HG03139 (cell line): ENCODE measurements at regions not wholly inside any gene's neighbourhood (a gene's known extent, or its start where the extent isn't known, plus 50 kb on each side); places are given as distances from the start of the nearest gene placed in this dataset.

Source experiments
- ATAC-seq: cut with Tn5 transposase; IDR thresholded peaks from one replicate; pipeline ENCODE4 v1.9.1; 2021; ENCODE audit not compliant: unreplicated experiment

DNA sequence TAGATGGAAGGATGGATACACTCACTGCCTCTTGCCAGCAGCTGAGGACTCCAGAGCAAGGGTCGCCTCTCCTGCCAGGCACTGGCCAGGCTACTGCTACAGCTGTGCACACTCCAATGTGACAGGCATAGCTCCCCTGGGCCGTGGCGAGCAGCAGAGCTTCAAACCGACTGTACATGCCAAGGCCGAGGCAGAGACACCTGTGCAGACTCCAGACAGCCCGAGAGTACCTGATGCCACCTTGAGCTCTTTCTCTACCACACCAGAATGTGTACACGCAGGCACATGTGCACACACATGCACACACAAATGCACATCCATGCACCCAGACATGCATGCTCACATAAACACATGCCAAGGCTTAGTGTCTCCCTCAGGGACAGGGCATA lies 508.3 kb upstream of the MYT1L start:
- no peak for ATAC-seq

DNA sequence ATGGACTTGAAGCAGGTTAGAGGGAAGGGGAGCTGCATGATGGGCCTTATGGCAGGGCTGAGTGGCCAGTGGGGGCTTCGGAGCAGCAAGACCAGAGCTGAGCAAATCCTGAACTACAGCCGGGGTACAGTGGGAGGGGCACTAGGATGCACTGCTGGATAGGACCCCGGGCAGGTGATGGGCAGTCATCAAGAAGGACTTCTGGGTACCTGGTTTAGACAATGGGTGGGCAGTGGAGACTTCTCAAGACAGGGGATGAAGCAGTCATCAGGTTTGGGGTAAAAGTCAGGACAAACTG lies 507.4 kb upstream of the MYT1L start:
- no peak for ATAC-seq

DNA sequence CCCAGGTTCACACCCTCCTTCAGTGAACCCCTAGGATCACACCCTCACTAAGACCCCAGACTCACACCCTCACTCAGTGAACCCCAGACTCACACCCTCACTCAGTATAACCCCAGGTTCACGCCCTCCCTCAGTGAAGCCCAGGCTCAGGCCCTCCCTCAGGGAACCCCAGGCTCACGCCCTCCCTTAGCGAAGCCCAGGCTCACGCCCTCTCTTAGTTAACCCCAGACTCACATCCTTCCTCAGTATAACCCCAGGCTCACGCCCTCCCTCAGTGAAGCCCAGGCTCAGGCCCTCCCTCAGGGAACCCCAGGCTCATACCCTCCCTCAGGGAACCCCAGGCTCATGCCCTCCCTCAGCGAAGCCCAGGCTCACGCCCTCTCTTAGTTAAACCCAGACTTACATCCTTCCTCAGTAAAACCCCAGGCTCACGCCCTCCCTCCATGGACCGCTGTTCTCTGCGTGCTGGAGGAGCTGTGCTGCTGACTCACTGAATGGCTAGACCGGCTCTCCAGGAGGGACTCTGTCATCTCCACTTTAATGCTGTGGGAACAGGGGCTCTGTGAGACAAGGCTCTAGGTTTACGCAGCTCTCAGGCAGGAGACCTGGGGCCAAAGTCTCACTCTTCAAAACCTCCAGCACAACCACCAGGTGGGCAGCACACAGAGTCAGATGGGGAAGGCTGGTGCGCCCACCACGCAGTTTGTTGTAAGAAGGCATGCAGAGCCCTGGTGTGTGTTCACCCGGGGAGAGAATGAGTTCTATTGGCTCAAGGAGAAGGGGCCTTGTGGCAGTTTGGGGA lies 506.9 kb upstream of the MYT1L start:
- ATAC-seq: no peak

DNA sequence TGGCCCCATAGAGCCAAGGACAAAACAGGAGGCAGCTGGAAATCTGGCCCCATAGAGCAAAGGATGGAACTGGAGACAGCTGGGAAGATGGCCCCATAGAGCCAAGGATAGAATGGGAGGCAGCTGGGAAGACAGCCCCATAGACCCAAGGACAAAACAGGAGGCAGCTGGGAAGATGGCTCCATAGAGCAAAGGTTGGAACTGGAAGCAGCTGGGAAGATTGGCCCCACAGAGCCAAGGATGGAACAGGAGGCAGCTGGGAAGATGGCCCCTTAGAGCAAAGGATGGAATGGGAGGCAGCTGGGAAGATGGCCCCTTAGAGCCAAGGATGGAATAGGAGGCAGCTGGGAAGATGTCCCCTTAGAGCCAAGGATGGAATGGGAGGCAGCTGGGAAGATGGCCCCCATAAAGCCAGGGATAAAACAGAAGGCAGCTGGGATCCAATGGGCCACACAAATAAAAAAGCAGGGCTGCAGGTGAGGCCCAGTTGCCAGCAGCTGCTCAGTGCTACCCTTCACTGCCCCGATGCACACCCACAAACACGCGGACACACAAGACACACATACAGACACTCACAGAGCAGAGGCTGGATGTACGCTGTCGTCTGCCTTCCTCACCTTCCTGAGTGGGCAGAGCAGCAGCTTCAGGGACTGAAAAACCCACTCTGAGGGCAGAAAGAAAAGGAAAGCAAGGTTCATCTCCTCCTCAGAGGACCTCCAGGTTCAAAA lies 505.4 kb upstream of the MYT1L start:
- ATAC-seq: no peak

DNA sequence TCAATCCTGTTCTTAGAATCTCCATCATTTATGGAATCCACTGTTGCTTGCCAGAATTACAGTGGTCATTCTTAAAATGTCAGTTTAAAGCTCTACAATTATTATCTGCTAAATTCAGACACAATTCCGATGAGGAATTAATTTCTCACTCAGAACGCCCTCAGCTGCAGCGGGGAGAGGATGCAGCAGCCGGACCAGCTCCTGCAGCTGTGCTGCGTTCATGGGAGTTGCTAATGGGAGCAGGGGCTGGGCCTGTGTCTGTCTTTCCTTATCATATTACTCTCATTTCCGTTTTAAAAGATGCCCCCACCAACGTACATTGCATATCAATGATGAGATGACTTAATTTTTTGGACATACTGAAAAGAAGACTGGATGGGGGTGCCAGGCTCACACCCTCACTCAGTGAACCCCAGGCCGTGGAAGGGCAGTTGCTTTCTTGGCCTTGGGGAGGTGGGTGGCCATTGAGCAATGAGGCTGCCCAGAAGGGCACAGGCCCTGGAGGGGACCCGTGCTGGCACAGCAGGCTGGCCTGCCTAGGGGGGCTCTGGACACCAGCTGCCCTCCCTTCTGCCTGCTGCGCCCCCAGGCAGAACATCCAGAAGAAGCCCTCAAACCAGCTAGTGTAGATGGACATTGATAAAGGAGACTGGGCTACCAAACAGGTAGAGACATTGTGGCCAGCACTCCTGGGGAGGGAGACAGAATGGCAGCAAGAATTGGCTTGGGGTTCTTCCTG lies 503.6 kb upstream of the MYT1L start:
- ATAC-seq: no peak

DNA sequence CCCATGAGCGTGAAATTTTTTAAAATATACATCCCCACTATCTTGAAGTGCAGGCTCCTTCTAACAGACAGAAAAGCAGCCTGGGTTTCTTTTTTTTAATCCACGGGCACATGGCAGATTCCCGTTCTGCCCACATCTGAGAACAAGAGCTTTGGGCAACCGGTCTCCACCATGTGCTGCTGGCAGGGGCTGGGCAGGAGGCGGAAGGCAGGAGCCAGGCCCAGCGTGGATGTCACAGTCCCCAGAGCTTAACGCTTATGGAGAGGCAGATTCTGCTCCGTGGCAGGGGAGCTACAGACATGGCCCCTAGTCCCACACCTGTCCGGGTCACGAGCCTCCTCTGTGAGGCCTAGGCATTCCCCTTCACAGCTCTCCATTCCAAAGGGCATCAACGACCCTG lies 503.0 kb upstream of the MYT1L start:
- no peak for ATAC-seq

DNA sequence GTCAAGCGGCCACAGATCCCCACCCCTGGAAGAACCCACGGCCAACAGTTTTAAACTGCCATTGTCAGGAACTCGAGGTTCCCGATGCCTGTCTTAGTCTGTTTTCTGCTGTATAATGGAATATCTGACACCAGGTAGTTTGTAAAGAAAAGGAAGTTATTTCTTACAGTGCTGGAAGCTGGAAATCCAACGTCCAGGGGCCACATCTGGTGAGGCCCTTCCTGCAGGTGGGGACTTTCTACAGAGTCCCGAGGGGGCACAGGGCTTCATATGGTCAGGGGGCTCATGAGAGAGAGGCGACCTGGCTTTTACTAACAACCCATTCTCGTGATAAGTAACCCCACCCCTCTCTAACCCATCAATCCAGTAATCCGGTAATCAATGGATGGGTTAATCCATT lies 501.6 kb upstream of the MYT1L start:
- ATAC-seq: no peak

DNA sequence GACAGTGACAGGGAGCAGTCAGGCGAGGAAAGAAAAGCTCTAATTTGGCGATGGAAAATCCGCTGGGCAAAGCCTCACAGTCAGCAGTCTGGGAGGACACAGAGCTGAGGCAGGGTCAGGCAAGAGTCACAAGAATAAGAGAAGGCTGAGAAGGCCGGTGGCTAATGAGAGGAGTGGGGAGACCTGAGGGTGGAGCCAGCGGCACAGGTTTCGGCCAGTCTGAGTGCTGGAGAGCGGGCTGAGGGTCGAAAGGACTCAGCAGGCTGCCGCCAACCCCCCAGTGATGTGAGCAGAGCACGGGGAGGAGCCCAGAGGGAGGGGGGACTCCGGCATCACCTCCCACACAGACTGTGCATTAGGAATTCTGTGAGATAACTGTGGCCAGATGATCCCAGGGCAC lies 500.6 kb upstream of the MYT1L start:
- ATAC-seq: no peak

DNA sequence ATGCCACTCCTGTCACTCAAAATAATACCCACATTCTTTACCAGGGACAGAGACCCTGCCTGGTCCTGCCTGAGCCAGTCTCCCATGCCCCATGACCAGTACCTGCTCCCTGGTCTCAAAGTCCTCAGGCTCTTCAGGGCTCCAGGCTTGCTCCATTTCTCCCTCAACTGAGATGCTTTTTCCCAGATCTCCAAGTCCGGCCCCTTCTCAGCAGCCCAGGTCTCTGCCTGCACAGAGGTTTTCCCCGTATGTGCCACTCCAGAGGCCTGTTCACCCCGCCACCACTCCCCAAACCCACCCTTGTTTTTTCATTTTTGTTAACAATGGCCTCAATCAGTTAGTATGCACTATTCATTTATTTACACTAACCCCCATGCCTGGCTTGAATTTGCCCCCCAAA lies 499.5 kb upstream of the MYT1L start:
- no peak for ATAC-seq

DNA sequence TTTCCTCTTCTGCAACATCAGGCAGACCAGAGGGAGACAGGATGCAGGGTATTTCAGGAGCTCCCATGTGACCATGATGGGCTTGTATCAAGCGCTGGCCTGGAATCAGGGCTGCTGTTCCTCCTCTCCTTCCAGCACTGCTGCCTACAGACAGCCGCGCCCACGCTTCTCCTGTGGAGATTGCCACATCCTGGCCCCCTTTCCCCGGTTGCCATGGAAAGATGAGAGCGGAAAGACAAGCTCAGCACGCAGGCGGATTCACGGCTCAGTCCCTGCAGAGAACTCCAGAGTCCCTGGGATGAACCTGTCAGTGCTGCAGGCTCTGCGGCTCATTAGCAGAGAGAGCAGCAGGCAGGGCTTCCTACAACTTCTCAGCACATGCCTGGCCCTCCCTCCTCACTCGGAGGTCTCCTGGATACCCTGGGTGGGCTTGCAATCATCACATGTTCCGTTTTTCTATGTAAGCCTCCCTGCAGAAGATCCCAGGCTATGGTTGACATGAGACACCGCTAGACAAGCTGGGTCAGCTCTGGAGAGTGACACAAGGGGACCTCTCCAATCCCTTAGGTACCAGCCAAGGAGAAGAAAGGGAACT lies 497.8 kb upstream of the MYT1L start:
- no peak for ATAC-seq

DNA sequence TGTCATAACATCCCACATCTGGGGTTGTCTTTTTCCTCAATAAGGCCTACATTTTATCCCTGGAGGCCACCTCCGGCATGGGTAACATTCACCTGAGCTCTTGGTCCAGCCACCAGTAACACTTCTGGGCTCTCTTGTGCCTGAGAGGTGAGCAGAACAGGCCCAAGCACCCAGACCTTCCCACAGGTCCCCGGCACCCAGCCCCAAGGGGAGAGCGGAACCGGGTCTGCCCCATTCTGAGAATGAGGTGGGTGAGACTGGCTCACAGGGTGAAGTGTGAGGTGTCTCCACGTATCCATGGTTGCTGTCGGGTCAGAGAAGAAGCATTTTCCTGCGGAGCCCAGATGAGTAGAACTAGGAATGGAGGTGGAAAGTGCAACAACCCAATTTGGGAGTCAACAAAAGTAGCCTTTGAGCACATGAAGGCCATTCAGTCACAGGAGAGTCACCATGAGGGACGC lies 496.7 kb upstream of the MYT1L start:
- no peak for ATAC-seq

DNA sequence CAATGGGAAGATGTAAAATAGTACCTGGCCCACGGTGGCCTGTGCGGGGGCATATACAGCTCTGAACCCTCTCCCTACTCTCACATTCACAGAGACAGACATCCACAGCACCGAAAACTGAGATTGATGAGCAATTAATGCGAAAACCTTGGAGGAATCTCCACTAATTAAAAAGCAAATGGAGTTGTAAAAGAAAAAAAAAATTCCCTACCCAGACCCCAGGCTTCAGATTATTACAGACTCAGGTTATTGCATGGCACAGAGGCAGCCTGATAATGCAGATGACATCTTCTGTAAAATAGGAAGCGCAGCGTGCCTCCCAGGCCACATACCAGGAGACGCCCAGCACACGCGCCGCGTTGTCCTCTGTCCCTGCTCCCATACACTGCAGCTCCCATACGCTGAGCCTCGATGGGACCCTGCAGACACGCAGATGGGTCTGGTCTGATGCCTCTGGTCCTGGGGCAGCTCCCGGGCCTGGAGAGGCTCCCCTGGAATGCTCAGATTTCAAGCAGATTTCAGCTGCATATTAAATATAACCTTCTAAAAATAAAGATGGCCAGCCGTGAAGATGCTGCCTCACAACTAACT lies 496.1 kb upstream of the MYT1L start:
- no peak for ATAC-seq

DNA sequence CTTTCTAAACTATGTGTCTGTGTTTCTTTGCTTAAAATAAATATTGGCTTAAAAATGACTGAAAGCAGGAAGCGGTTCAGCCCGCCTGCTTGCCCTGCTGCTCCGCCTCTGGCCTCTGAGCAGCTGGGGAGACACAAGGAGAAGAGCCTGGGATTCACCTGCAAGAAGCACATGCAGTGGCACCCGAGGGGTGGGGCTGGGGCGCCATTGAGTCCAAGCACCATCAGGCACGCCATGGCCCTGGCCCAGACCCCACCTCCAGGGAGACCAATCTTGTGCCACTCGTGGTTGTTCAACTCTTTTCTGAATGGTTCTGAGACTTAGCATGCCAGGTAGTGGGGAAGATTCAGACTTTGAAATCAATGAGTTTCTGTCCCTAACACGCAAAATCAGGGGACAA lies 495.5 kb upstream of the MYT1L start:
- no peak for ATAC-seq

DNA sequence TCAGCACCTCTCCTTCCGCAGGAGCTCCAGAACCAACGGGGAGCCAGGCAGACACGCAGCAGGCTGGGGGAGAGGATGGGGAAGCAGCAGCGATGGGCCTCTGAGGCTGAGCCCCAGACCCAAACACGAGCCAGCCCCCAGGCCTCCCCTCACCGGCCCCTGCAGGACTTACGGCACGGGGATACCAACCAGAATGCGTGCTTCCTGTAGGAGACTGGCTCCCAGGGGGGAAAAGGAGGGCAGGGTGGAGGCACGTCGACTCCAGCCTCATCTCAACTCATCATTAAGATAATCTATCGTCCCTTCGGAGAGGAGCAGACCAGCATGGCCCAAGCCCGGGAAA lies 495.1 kb upstream of the MYT1L start:
- no peak for ATAC-seq

DNA sequence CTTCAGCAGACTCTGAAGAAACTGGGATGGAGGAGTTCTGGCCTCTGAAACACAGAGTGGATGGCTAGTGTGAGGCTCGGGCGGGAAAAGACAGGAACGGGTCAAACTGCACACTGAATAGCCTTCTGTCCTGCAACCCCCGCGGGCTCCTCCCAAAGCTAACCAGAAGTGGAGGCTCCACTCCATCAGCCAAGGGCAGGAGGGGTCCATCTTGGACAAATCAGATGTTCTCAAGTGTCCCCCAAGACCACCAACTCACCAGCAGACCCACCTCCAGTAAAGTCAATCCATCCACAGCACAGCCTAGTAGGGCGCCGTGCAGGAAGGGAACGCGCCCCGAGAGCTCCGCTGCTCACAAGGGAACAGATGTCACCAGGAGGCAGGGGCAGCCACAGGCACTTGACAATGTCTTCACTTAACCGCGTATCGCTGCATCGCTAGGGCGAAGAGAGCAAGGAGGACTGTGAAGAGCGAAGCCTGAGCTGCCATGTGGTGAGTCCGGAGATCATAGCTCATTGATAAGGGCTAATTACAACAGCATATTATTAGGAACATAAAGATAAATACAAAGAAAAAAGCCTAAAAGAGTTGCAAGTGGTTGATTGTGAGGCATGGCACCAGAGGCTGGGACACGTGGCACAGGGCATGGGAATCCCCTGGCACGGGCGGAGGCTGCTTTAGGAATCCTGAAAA lies 494.6 kb upstream of the MYT1L start:
- no peak for ATAC-seq

DNA sequence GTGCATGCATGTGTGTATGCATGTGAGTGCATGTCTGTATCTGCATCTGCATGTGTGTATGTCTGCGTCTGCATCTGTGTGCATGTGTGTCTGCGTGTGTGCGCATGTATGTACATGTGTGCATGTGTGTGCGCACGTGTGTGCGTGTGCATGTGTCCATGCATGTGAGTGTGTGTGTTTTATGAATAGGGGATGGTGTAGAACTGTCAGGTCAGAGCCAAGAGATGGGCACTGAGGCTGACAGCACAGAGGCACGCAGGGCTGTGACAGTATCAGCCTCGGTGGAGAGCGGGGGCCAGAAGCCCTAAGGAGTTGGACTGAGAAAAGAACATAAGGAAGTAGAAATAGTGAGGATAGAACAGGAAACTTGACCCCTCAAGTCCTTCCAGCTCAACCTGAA lies 494.0 kb upstream of the MYT1L start:
- ATAC-seq: no peak

DNA sequence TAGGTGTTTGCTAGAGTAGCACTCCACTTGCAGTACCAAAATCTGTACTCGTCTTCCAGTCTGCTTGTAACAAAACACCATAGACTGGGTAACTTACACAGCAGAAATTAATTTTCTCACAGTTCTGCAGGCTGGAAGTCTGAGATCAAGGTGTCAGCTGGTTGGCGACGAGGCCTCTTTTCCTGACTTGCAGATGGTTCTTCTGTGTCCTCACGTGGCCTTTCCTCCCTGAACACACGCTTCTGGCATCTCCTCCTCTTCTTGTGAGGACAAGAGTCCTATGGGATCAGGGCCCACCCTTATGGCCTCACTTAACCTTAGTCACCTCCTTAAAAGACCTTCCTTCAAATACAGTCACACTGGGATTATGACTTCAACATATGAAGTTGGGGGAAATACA lies 493.5 kb upstream of the MYT1L start:
- no peak for ATAC-seq

DNA sequence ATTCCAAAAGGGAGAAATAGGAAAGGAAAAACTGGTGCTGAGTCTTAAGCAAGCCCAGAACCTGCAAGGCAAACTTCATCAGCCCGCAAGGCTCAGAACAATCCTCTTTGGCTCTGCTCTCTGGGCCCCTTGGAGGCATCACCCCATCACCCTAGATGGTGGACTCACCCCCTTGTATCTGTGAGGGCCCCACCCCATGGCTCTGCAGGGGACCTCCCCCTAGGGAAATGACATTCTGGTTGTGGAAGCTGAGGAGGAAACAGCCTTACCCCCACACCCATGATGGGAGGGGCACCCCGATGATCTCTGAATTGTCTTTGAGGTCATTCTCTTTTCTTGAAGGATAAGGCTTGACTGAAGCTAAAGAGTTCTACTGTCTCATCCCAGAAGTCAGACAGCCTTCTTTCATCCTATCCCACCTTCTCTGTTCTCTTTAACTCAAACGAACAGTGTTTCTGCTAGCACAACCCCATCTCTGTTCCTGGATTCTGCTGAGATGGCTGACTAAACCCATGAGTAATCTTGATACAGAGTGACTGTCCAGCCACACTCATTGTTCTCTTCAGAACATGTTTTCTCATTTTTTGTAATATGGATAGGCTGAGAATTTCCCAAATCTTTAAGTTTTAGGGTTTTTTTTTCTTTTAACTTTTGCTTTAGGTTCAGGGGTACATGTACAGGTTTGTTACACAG lies 492.1 kb upstream of the MYT1L start:
- no peak for ATAC-seq

DNA sequence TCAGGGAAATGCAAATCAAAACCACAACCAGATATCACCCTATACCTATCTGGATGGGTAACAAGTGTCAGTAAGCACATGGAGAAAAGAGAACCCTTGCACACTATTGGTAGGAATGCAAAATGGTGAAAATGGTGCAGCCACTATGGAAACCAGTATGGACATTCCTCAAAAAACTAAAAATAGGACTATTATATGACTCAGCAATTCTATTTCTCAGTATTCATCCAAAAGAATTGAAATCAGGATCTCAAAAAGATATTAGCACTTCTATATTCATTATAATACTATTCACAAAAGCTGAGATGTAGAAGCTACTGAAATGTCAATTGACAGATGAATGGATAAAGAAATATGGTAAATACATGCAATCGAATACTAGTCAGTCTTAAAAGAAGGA lies 491.1 kb upstream of the MYT1L start:
- ATAC-seq: no peak

DNA sequence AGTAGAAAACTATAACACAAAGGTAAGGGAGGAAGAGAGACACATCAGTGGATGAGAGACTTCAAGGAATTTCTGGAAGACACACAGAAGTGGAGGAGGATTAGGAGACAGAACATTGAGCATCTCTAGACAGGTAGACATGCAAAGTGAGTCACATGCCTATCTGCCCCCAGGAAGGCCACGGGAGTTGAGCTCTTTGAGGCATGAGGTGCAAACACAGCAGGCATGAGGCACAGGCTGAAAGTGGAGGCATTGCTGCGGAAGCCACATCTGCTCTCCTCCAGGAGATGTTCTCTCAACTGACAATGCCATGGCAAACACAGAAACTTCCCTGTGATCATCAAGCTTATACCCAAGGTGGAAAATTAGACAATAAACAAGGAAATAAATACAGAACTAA lies 481.6 kb upstream of the MYT1L start:
- no peak for ATAC-seq
